ENCODE measurements at regions not wholly inside any gene's neighbourhood (a gene's known extent, or its start where the extent isn't known, plus 50 kb on each side); places are given as distances from the start of the nearest gene placed in this dataset.

DNA sequence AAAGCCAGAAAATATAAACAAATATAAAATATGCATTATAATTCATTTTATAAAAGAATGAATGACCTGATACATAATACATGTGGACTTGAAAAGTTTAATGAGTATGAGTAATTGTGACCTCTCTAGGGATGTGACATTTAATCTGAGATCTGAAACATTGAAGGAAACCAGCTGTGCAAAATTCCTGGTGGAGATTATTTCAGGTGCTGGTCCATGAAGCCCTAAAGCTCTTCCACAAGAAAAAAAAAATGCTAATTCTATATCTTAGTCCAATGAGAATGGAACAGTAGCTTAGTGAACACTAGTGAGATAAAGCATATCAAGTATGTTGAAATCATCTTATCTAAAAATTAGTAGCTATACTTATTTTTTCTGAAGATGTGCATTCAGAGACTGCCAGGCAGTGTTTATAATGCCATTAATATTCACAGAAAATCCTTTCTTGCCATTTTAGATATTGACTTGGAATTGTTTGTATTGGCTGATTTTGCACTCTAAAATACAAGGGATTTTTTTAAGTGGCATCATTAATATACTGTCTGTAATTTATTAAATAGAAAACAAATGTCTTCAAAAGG lies 1485.9 kb downstream of the PLA2G4A start:
- Histone ChIP-seq H3K4me3 (ENCODE audit: low read length) (no peak overlapping the region), H3K27ac (ENCODE audit: low read length) (no peak overlapping the region), H3K79me2 (ENCODE audit: low read length) (no peaks in the 10 kb centered on the region), H3K9me2 (replicated peaks; ENCODE audit: insufficient read depth, low read length) (no peaks in the 10 kb centered on the region), H3K9ac (ENCODE audit: low read length) (no peak overlapping the region), H2AFZ (ENCODE audit: low read length) (no peak overlapping the region), H4K20me1 (ENCODE audit: insufficient read depth, low read length) (no peaks in the 10 kb centered on the region), H3K4me2 (ENCODE audit: low read depth, low read length) (no peak overlapping the region), H3K27me3 (replicated peaks; ENCODE audit: insufficient read depth, low read length) (no peaks in the 10 kb centered on the region), H3K9me3 (replicated peaks; ENCODE audit: insufficient read depth, low read length) (no peaks in the 10 kb centered on the region), H3K4me1 (ENCODE audit: low read length) (no peaks in the 10 kb centered on the region), H3K36me3 (replicated peaks; ENCODE audit: insufficient read depth, low read length) (no peaks in the 10 kb centered on the region), H3F3A (ENCODE audit: insufficient read depth, low read length) (no peaks in the 10 kb centered on the region)
- TF ChIP-seq EZH2phosphoT487 (IDR thresholded peaks at IDR 0.05; ENCODE audit: low read length) (no peak), EZH2 (optimal IDR thresholded peaks at IDR 0.05; ENCODE audit: low read depth, low read length) (no peak)
- DNase-seq = no peak

- Histone ChIP-seq H3K79me2 (ENCODE audit: low read length) (no peaks in the 10 kb centered on the region), H3F3A (ENCODE audit: insufficient read depth, low read length) (no peaks in the 10 kb centered on the region), H3K4me3 (ENCODE audit: low read length) (no peak overlapping the region), H3K36me3 (replicated peaks; ENCODE audit: insufficient read depth, low read length) (no peaks in the 10 kb centered on the region), H3K9me3 (replicated peaks; ENCODE audit: insufficient read depth, low read length) (no peaks in the 10 kb centered on the region), H4K20me1 (ENCODE audit: insufficient read depth, low read length) (no peaks in the 10 kb centered on the region), H3K9ac (ENCODE audit: low read length) (no peak overlapping the region), H3K4me2 (ENCODE audit: low read depth, low read length) (no peak overlapping the region), H3K27ac (ENCODE audit: low read length) (no peak overlapping the region), H2AFZ (ENCODE audit: low read length) (no peak overlapping the region), H3K4me1 (ENCODE audit: low read length) (no peaks in the 10 kb centered on the region), H3K9me2 (replicated peaks; ENCODE audit: insufficient read depth, low read length) (no peaks in the 10 kb centered on the region), H3K27me3 (replicated peaks; ENCODE audit: insufficient read depth, low read length) (no peaks in the 10 kb centered on the region)
- no peak for DNase-seq
- no peak for TF ChIP-seq CTCF (IDR thresholded peaks at IDR 0.05; ENCODE audit: low read length)
Observed at GRCh38 chr1:188317894-188318293, 1489.1 kb downstream of the PLA2G4A start.

GRCh38 chr1:188325211-188325610 lies 1496.5 kb downstream of the PLA2G4A start:
- H3K4me3 ChIP-seq (ENCODE audit: low read length) = no peak overlapping the region
- no peaks in the 10 kb centered on the region for H3F3A ChIP-seq (ENCODE audit: insufficient read depth, low read length)
- no peak overlapping the region for H3K27ac ChIP-seq (ENCODE audit: low read length)
- H3K9me3 ChIP-seq (replicated peaks; ENCODE audit: insufficient read depth, low read length) = no peaks in the 10 kb centered on the region
- H3K9me2 ChIP-seq (replicated peaks; ENCODE audit: insufficient read depth, low read length) = no peaks in the 10 kb centered on the region
- no peaks in the 10 kb centered on the region for H3K79me2 ChIP-seq (ENCODE audit: low read length)
- no peaks in the 10 kb centered on the region for H3K4me1 ChIP-seq (ENCODE audit: low read length)
- TF ChIP-seq EZH2phosphoT487 (IDR thresholded peaks at IDR 0.05; ENCODE audit: low read length) (no peak), EZH2 (optimal IDR thresholded peaks at IDR 0.05; ENCODE audit: low read depth, low read length) (no peak), CTCF (IDR thresholded peaks at IDR 0.05; ENCODE audit: low read length) (no peak)
- H3K27me3 ChIP-seq (replicated peaks; ENCODE audit: insufficient read depth, low read length) = no peaks in the 10 kb centered on the region
- no peak overlapping the region for H2AFZ ChIP-seq (ENCODE audit: low read length)
- no peaks in the 10 kb centered on the region for H3K36me3 ChIP-seq (replicated peaks; ENCODE audit: insufficient read depth, low read length)
- H3K4me2 ChIP-seq (ENCODE audit: low read depth, low read length) = no peak overlapping the region
- no peak for DNase-seq
- no peaks in the 10 kb centered on the region for H4K20me1 ChIP-seq (ENCODE audit: insufficient read depth, low read length)
- no peak overlapping the region for H3K9ac ChIP-seq (ENCODE audit: low read length)

DNA sequence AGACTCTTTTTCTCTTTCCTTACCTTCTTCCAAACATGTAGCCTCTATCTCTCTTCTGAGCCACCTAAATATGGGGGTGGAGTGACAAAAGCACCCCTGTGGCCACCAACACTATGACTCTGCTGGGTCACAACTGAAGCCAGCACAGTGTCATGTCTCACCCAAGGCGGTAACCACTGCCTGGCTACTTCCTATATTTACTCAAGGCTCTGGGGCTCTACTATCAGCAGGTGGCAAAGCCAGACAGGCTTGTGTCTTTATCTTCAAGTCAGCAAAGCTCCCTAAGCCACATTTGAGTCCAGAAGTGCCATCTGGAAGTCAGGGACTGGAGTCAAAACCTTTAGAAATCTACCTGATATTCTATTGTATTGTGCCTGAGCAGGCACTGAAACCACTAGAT lies 1515.2 kb downstream of the PLA2G4A start:
- H2AFZ ChIP-seq (ENCODE audit: low read length) = no peak overlapping the region
- H3K4me1 ChIP-seq (ENCODE audit: low read length) = no peaks in the 10 kb centered on the region
- no peaks in the 10 kb centered on the region for H3K9me3 ChIP-seq (replicated peaks; ENCODE audit: insufficient read depth, low read length)
- no peak overlapping the region for H3K4me2 ChIP-seq (ENCODE audit: low read depth, low read length)
- H3K9ac ChIP-seq (ENCODE audit: low read length) = no peak overlapping the region
- no peaks in the 10 kb centered on the region for H4K20me1 ChIP-seq (ENCODE audit: insufficient read depth, low read length)
- H3F3A ChIP-seq (ENCODE audit: insufficient read depth, low read length) = no peaks in the 10 kb centered on the region
- H3K9me2 ChIP-seq (replicated peaks; ENCODE audit: insufficient read depth, low read length) = no peaks in the 10 kb centered on the region
- no peak for TF ChIP-seq EZH2 (optimal IDR thresholded peaks at IDR 0.05; ENCODE audit: low read depth, low read length)
- TF ChIP-seq CTCF (IDR thresholded peaks at IDR 0.05; ENCODE audit: low read length) = no peak
- no peak for TF ChIP-seq EZH2phosphoT487 (IDR thresholded peaks at IDR 0.05; ENCODE audit: low read length)
- H3K79me2 ChIP-seq (ENCODE audit: low read length) = no peaks in the 10 kb centered on the region
- no peak overlapping the region for H3K4me3 ChIP-seq (ENCODE audit: low read length)
- no peak for DNase-seq
- no peak overlapping the region for H3K27ac ChIP-seq (ENCODE audit: low read length)
- H3K27me3 ChIP-seq (replicated peaks; ENCODE audit: insufficient read depth, low read length) = no peaks in the 10 kb centered on the region
- H3K36me3 ChIP-seq (replicated peaks; ENCODE audit: insufficient read depth, low read length) = no peaks in the 10 kb centered on the region

All from MM.1S (cell line).